Naive thymus-derived CD4-positive, alpha-beta T cell (primary cell): ENCODE measurements at regions not wholly inside any gene's neighbourhood (a gene's known extent, or its start where the extent isn't known, plus 50 kb on each side); places are given as distances from the start of the nearest gene placed in this dataset.

Source experiments
- ATAC-seq: fragments of 150-1000 bp; cut with Tn5 transposase; 2 replicates; pipeline ENCODE4 v1.10.0; 2021; ENCODE audit warnings: mild to moderate bottlenecking, moderate library complexity
- CTCF ChIA-PET: fragments of 350-600 bp; sonication (Branson Sonifier 250); formaldehyde crosslinking; loops from one replicate; lab custom pipeline; 2021; ENCODE audit warnings: antibody characterized with exemption; lab: Charles Lee
- POLR2A ChIA-PET: fragments of 350-600 bp; sonication (Branson Sonifier 250); formaldehyde crosslinking; loops from one replicate; lab custom pipeline; 2021; ENCODE audit warnings: antibody characterized with exemption, inconsistent platforms; lab: Charles Lee
- DNase-seq, 9 donors: peaks; one replicate each; pipeline versions ENCODE4 v3.0.0 to v3.0.0-alpha.2; 2020 to 2022; ENCODE audit warnings: mixed read lengths in 1 of 9
- H3K27ac ChIP-seq: one replicate; pipeline ENCODE4 v1.7.0; 2013; ENCODE audit warnings: mild to moderate bottlenecking, low read depth, low read length, moderate library complexity
- H3K27me3 ChIP-seq, 2 donors: one replicate each; pipeline ENCODE4 v1.7.0; 2013; ENCODE audit warnings: low read length in 2 of 2, mild to moderate bottlenecking in 2 of 2, moderate library complexity in 2 of 2; ENCODE audit not compliant: control insufficient read depth in 2 of 2, insufficient read depth in 2 of 2
- H3K36me3 ChIP-seq, 3 experiments: 1 replicate in 2 of 3; 2 replicates in 1 of 3; pipeline ENCODE4 v1.7.0; 2013; ENCODE audit warnings: low read length in 3 of 3, mild to moderate bottlenecking in 3 of 3, moderate library complexity in 1 of 3; ENCODE audit not compliant: insufficient read depth in 3 of 3, control insufficient read depth in 2 of 3
- H3K4me1 ChIP-seq, 2 donors: one replicate each; pipeline ENCODE4 v1.7.0; 2013; ENCODE audit warnings: low read length in 2 of 2, mild to moderate bottlenecking in 2 of 2, moderate library complexity in 1 of 2; ENCODE audit not compliant: control insufficient read depth in 2 of 2, insufficient read depth in 2 of 2
- H3K4me3 ChIP-seq: 2 replicates; pipeline ENCODE4 v1.7.0; 2013; ENCODE audit warnings: mild to moderate bottlenecking, low read length
- H3K9me3 ChIP-seq, 3 experiments: 1 replicate in 2 of 3; 2 replicates in 1 of 3; pipeline ENCODE4 v1.7.0; 2013; ENCODE audit warnings: low read length in 3 of 3; ENCODE audit not compliant: control insufficient read depth in 2 of 3
- H3K27ac Mint-ChIP-seq, 9 donors: one replicate each; pipeline ENCODE4 v1.8.0; 2020 to 2022; ENCODE audit warnings: mixed read lengths in 9 of 9, mild to moderate bottlenecking in 8 of 9, moderate library complexity in 5 of 9, inconsistent platforms in 2 of 9
- H3K27me3 Mint-ChIP-seq, 5 donors: one replicate each; pipeline ENCODE4 v1.8.0; 2021 to 2022; ENCODE audit warnings: mixed read lengths in 5 of 5, mild to moderate bottlenecking in 1 of 5
- H3K36me3 Mint-ChIP-seq, 5 donors: one replicate each; pipeline ENCODE4 v1.8.0; 2020 to 2022; ENCODE audit warnings: mixed read lengths in 5 of 5, mild to moderate bottlenecking in 3 of 5, inconsistent platforms in 1 of 5
- H3K4me1 Mint-ChIP-seq, 7 donors: one replicate each; pipeline ENCODE4 v1.8.0; 2020 to 2022; ENCODE audit warnings: mixed read lengths in 7 of 7, mild to moderate bottlenecking in 3 of 7, inconsistent platforms in 1 of 7
- H3K4me3 Mint-ChIP-seq, 10 donors: one replicate each; pipeline ENCODE4 v1.8.0; 2020 to 2022; ENCODE audit warnings: mild to moderate bottlenecking in 10 of 10, mixed read lengths in 10 of 10, moderate library complexity in 6 of 10, inconsistent platforms in 2 of 10
- H3K9me3 Mint-ChIP-seq, 11 donors: one replicate each; pipeline ENCODE4 v1.8.0; 2020 to 2022; ENCODE audit warnings: mixed read lengths in 11 of 11, mild to moderate bottlenecking in 4 of 11, inconsistent platforms in 1 of 11, moderate library complexity in 1 of 11
- intact Hi-C, 2 donors: fragments of 100-400 bp; cut with micrococcal nuclease; formaldehyde crosslinking; loops; one replicate each; pipeline ENCODE4 v1.15.1; 2023

GRCh38 chr9:32855752-32856151 is 72.4 kb downstream of the TMEM215 start:
- POLR2A ChIA-PET, result no interaction called here
- H3K27ac ChIP-seq, result no peak overlapping the region
- no peaks in the 10 kb centered on the region for H3K36me3 ChIP-seq
- H3K27me3 ChIP-seq, result no peaks in the 10 kb centered on the region
- Mint-ChIP-seq H3K27me3 (peaks cover 5 to 16% (median 15%) of the 10 kb centered on the region in 5 donors), H3K4me1 (no peaks in the 10 kb centered on the region), H3K36me3 (no peaks in the 10 kb centered on the region), H3K4me3 (no peak overlapping the region), H3K27ac (no peak overlapping the region), H3K9me3 (peaks cover 0 to 1% (median 0%) of the 10 kb centered on the region in 11 donors)
- CTCF ChIA-PET, result no interaction called here
- no peak overlapping the region for H3K4me3 ChIP-seq
- H3K9me3 ChIP-seq, result no peaks in the 10 kb centered on the region
- intact Hi-C loops, result no loop called here
- DNase-seq, result no peak
- ATAC-seq, result no peak
- no peaks in the 10 kb centered on the region for H3K4me1 ChIP-seq

DNA sequence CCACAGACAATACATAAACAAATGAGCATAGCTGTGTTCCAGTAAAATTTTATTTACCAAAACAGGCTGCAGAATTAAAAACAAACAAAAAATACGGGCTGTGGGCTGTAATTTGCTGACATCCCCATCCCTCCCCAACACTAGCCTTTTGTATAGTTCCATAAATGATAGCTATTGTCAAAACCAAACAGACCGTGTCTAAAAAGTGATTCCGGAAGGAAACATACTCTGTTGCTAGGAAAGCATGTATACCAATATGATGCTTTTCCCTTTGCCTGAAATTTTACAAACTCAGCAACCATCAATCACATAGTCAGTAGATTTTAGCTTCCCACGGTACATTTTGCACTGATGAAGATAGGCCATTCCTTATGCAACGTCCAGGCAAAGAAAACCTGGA is 80.0 kb downstream of the TMEM215 start:
- CTCF ChIA-PET, result no interaction called here

DNA sequence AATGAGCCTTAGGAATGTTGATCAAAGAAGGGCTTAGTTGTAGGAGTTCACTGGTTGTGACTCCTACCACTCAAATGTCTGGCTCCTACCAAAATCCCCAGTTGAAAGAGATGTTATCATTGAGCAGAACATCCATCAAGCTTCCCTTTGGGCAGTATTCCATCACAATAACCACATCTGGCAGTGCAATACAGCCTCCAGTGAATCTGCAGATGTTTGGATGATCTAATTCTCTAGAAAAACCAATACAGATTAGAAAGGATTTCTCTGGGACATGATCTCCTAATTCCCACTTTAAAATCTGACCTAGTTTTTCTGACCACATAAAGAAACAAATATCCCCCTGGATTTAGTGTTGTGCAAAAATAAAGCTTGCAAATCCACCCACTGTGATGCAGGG is 81.6 kb downstream of the TMEM215 start:
- Mint-ChIP-seq H3K4me3 (no peak overlapping the region), H3K27me3 (peaks cover 0 to 19% (median 5%) of the 10 kb centered on the region in 5 donors), H3K36me3 (no peaks in the 10 kb centered on the region), H3K4me1 (no peaks in the 10 kb centered on the region), H3K27ac (no peak overlapping the region), H3K9me3 (peaks cover 0 to 1% (median 0%) of the 10 kb centered on the region in 11 donors)
- H3K9me3 ChIP-seq, result no peaks in the 10 kb centered on the region
- no peaks in the 10 kb centered on the region for H3K27me3 ChIP-seq
- DNase-seq (no peak), ATAC-seq (no peak)
- intact Hi-C loops, result no loop called here
- no peak overlapping the region for H3K4me3 ChIP-seq
- ChIA-PET POLR2A (no interaction called here), CTCF (no interaction called here)
- no peaks in the 10 kb centered on the region for H3K4me1 ChIP-seq
- H3K27ac ChIP-seq, result no peak overlapping the region
- no peaks in the 10 kb centered on the region for H3K36me3 ChIP-seq

More for the DNA sequence above, 80.0 kb downstream of the TMEM215 start:
- Histone ChIP-seq H3K27ac (no peak overlapping the region), H3K27me3 (no peaks in the 10 kb centered on the region), H3K36me3 (no peaks in the 10 kb centered on the region), H3K4me3 (no peak overlapping the region), H3K9me3 (no peaks in the 10 kb centered on the region), H3K4me1 (no peaks in the 10 kb centered on the region)
- POLR2A ChIA-PET, result no interaction called here
- Mint-ChIP-seq H3K27me3 (peaks cover 5 to 26% (median 5%) of the 10 kb centered on the region in 5 donors), H3K27ac (no peak overlapping the region), H3K4me1 (no peaks in the 10 kb centered on the region), H3K4me3 (no peak overlapping the region), H3K36me3 (no peaks in the 10 kb centered on the region), H3K9me3 (peaks cover 0 to 1% (median 0%) of the 10 kb centered on the region in 11 donors)
- intact Hi-C loops, result no loop called here
- DNase-seq, result no peak
- no peak for ATAC-seq

GRCh38 chr9:32866273-32866672 is 82.9 kb downstream of the TMEM215 start:
- Mint-ChIP-seq H3K36me3 (no peaks in the 10 kb centered on the region), H3K4me3 (no peak overlapping the region), H3K4me1 (no peaks in the 10 kb centered on the region), H3K27me3 (peaks cover 0 to 19% (median 5%) of the 10 kb centered on the region in 5 donors), H3K27ac (no peak overlapping the region), H3K9me3 (peaks cover 0 to 1% (median 0%) of the 10 kb centered on the region in 11 donors)
- H3K36me3 ChIP-seq, result no peaks in the 10 kb centered on the region
- H3K4me3 ChIP-seq, result no peak overlapping the region
- H3K4me1 ChIP-seq, result no peaks in the 10 kb centered on the region
- DNase-seq, result no peak
- no peaks in the 10 kb centered on the region for H3K9me3 ChIP-seq
- H3K27me3 ChIP-seq, result no peaks in the 10 kb centered on the region
- ATAC-seq, result no peak
- ChIA-PET POLR2A (no interaction called here), CTCF (no interaction called here)
- H3K27ac ChIP-seq, result no peak overlapping the region
- intact Hi-C loops, result no loop called here

DNA sequence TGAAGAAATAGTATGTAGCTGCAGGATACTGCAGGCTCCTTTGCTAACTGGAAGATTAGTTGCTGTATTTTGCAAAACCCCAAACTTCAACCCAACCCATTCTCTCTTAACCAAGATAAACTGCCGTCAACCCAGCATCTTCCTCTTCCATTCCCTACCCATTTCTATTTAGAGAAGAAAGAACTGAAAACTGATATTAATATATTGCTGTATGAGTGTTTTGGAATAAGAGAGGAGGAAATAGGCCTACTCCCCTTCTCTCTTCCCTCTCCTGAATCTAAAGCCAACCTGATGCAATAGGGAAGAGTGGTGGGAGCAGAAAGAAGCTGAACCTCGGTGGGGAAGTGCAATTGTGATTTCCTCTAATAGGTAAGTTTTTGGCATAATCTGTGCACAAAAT is 83.7 kb downstream of the TMEM215 start:
- no peak overlapping the region for H3K27ac Mint-ChIP-seq
- no peaks in the 10 kb centered on the region for H3K9me3 Mint-ChIP-seq
- Histone ChIP-seq H3K36me3 (no peaks in the 10 kb centered on the region), H3K9me3 (no peaks in the 10 kb centered on the region), H3K27ac (no peak overlapping the region), H3K4me1 (no peaks in the 10 kb centered on the region), H3K27me3 (no peaks in the 10 kb centered on the region), H3K4me3 (no peak overlapping the region)
- intact Hi-C loops, result no loop called here
- peaks cover 0 to 19% (median 2%) of the 10 kb centered on the region in 5 donors for H3K27me3 Mint-ChIP-seq
- DNase-seq (no peak), ATAC-seq (no peak)
- POLR2A ChIA-PET, result no interaction called here
- no peaks in the 10 kb centered on the region for H3K36me3 Mint-ChIP-seq
- CTCF ChIA-PET, result no interaction called here
- H3K4me3 Mint-ChIP-seq, result no peak overlapping the region
- H3K4me1 Mint-ChIP-seq, result no peaks in the 10 kb centered on the region

DNA sequence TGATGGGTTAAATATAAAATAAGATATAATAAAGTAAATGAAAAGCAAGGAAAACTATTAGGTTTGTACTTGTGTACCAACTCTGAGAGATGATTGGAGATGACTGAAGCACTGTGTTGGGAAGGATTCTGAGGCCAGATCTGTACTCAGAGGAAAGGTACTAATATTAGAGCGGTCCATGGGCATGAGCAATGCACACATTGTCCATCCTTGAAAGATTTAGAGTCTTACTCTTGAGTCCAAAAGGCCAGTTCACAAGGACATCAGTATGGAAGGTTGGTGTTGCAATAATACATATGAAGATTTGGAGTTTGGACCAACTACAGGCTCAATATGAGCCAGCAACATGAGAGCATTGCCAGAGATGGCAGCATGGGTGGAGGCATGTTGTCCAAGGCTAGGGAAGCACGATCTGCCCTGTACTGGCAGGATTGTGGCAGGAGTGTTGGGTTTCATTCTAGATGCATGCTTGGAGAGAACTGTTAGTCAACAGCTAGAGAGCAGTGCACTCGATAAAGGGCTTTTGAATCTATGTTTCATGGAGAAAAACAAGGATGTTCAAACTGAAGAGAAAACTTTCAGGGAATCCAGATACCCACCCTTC is 84.4 kb downstream of the TMEM215 start:
- H3K36me3 ChIP-seq, result no peaks in the 10 kb centered on the region
- no peaks in the 10 kb centered on the region for H3K9me3 ChIP-seq
- no peaks in the 10 kb centered on the region for H3K27me3 ChIP-seq
- H3K4me3 ChIP-seq, result no peak overlapping the region
- ChIA-PET POLR2A (no interaction called here), CTCF (no interaction called here)
- no peak overlapping the region for H3K27ac Mint-ChIP-seq
- H3K27me3 Mint-ChIP-seq, result peaks cover 0 to 19% (median 2%) of the 10 kb centered on the region in 5 donors
- intact Hi-C loops, result no loop called here
- H3K4me3 Mint-ChIP-seq, result no peak overlapping the region
- DNase-seq (no peak), ATAC-seq (no peak)
- no peaks in the 10 kb centered on the region for H3K4me1 Mint-ChIP-seq
- no peaks in the 10 kb centered on the region for H3K4me1 ChIP-seq
- H3K27ac ChIP-seq, result no peak overlapping the region
- no peaks in the 10 kb centered on the region for H3K36me3 Mint-ChIP-seq
- H3K9me3 Mint-ChIP-seq, result no peaks in the 10 kb centered on the region

DNA sequence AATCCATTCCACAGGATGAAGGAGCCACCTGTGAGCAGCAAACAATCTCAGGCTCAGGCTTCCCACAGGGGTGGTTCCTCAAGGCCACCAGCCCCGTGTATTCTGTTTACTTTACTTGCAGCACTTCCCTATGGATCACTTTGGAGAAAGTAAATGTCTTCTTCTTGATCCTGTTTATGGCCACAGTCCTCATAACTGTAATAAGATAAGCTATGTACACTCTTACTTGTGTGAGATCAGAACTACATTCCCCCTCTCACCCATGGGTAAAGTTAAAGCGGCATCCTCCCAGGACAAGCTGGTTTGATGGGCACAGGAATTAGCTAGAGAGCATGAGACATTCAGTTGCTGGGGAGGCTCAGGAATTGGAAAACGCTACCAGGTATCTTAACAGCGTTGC is 86.1 kb downstream of the TMEM215 start:
- Mint-ChIP-seq H3K27me3 (peaks cover 0 to 16% (median 2%) of the 10 kb centered on the region in 5 donors), H3K9me3 (no peaks in the 10 kb centered on the region), H3K4me1 (no peaks in the 10 kb centered on the region), H3K4me3 (no peak overlapping the region), H3K27ac (no peak overlapping the region), H3K36me3 (no peaks in the 10 kb centered on the region)
- CTCF ChIA-PET, result interaction anchor here (0.9 kb wide), 1 partner anchor 9 kb away, joined by 3 read pairs; no protein-coding TSS in a partner anchor
- no peaks in the 10 kb centered on the region for H3K27me3 ChIP-seq
- H3K36me3 ChIP-seq, result no peaks in the 10 kb centered on the region
- no peaks in the 10 kb centered on the region for H3K9me3 ChIP-seq
- intact Hi-C loops, result no loop called here
- no peak for ATAC-seq
- no peak overlapping the region for H3K4me3 ChIP-seq
- POLR2A ChIA-PET, result no interaction called here
- no peak overlapping the region for H3K27ac ChIP-seq
- no peaks in the 10 kb centered on the region for H3K4me1 ChIP-seq
- DNase-seq, result no peak
